ENCODE measurements at regions not wholly inside any gene's neighbourhood (a gene's known extent, or its start where the extent isn't known, plus 50 kb on each side); places are given as distances from the start of the nearest gene placed in this dataset.
"Not testable (repeated sequence)": the region's sequence is repeated elsewhere in the genome, so short reads cannot be mapped to it uniquely, and the experiment has no call there.

- no peak for DNase-seq (ENCODE audit: low read depth)
These were observed 77.6 kb upstream of the RTL6 start for GRCh38 chr22:44575381-44576268.

- DNase-seq (ENCODE audit: low read depth) = no peak
These were observed 76.8 kb upstream of the RTL6 start for GRCh38 chr22:44574640-44575380.

DNA sequence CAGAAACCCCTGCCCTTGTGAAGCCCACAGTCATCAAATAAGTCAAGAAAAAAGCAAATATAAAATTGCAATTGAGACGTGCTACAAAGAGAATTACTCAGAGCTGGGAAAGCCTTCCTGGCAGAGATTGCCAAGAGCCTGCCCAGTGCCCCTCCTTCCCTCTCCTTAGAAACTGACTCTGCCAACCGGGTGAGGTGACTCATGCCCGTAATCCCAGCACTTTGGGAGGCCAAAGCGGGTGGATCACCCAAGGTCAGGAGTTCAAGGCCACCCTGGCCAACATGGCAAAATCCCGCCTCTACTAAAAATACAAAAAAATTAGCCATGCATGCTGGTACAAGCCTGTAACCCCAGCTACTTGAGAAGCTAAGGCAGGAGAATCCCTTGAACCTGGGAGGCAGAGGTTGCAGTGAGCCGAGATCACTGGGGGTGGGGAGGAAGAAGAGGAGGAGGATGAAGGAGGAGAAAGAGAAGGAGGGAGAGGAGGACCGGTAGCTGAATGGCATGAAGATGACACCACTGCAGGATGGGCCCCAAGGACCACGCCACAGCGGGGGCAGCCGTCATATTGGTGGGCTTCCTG, 76.1 kb upstream of the RTL6 start:
- DNase-seq (ENCODE audit: low read depth) = no peak

DNA sequence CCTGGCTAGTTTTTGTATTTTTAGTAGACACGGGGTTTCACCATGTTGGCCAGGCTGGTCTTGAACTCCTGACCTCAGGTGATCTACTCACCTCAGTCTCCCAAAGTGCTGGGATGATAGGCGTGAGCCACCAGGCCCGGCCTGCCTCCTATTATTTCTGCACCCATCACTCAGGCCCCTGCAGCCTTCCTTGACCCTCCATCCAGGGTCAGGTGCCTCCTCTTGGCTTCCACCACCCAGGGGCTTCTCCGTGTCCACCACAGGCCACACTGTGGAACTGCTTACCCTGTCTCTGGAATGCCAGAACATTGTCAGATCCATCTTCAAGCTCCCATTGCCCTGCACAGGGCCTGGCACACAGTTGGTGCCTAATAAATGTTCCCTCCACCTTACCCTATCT, 75.4 kb upstream of the RTL6 start:
- no peak for DNase-seq (ENCODE audit: low read depth)

GRCh38 chr22:44572414-44573207, 74.6 kb upstream of the RTL6 start:
- DNase-seq (ENCODE audit: low read depth) = no peak

DNA sequence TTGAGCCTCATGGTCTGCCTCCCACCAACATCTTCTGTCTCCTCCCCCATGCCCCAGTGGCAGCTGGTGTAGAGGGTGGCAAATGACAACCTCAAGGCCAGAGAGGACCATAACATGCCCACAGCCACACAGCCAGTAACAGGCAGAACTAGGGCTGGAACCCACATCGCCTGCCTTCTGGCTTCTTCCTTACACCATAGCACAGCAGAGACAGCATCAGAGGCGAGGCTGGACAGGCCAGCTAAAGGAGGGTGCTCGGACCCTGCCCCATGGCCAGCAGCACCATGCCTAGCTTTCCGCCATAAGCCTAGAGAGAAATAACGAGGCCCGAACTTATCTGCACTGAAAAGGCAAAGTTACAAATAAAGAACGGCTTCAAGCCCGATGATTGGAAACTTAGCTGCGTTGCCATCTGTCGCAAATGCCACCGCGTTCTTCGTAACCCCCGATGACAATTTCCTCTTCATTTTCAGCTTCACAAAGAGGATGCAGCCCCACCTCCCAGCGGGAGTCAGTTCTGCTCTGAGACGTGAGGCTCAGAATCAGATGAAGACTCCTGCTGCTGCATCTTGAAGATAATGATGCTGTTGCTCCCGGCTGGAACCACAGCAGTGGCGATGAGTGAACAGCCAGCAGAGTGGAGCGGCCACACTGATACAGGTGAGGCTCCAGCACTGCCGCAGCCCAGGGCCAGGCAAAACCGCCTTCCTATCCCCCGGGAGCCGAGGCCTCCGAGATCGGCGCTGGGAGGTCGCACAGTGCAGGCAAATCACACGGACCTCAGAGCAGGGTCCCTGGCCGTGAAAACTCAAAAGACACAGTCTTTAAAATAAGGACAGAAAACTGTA, 73.8 kb upstream of the RTL6 start:
- DNase-seq (ENCODE audit: low read depth) = no peak

DNA sequence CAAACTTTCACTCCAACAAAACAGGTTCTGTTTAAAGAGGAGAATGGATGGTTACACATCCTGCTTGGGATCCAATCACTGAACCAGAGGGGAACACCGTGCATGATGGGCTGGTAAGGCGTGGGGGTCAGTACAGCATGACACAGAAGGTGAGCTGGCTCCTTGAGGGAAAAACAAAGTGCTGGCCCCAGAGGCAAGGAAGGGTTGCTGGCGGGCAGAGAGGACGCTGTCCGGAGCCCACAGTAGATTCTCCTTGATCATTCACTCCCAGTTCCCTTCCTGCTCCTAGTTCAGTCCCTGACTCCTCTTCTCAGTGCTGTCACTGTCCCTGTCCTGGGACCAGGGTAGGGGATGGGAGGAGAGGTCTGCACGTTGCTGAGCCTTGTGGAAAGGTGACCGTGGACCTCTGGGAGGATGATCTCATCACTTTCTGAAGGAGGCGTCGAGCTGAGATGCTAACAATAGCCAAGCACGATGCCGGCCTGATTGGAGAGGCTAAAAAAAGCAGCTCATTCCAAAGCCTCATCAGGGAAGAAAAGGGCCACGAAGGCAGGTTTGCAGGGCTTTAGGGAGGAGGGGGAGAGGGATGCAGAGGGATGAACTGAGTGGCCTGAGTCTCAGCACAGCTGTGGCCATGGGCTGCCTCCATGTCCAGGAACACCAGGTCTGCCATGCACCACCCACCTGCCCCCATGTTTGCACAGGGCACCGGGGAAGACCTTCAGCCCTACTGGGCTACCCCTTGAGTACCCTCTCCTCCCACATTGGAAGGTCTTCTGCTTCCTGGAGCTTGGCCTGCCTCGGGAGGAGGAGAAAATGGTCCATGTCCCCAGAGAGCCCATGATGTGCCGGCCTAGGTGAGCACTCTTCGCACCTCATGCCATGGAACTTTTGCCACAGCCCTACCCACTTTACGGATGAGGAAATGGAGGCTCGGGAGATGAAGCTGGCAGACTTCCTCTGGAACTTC, 72.7 kb upstream of the RTL6 start:
- no peak for DNase-seq (ENCODE audit: low read depth)

- DNase-seq (ENCODE audit: low read depth) = no peak
These were observed 71.5 kb upstream of the RTL6 start for GRCh38 chr22:44569561-44569991.

GRCh38 chr22:44567846-44568493, 69.9 kb upstream of the RTL6 start:
- DNase-seq (ENCODE audit: low read depth) = no peak

DNA sequence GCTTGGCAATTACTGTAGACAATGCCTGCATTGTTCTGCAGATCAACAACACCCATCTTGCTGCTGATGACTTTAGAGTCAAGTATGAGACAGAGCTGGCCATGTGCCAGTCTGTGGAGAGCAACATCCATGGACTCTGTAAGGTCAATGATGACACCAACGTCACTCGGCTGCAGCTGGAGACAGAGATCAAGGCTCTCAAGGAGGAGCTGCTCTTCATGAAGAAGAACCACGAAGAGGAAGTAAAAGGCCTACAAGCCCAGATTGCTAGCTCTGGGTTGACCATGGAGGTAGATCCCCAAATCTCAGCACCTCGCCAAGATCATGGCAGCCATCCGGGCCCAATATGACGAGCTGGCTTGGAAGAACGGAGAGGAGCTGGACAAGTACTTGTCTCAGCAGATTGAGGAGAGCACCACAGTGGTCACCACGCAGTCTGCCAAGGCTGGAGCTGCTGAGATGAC, 69.4 kb upstream of the RTL6 start:
- not testable (repeated sequence) for DNase-seq (ENCODE audit: low read depth)

- no peak for DNase-seq (ENCODE audit: low read depth)
These were observed 68.9 kb upstream of the RTL6 start for GRCh38 chr22:44566911-44567310.

- not testable (repeated sequence) for DNase-seq (ENCODE audit: low read depth)
These were observed 64.6 kb upstream of the RTL6 start for GRCh38 chr22:44562651-44563050.

- DNase-seq (ENCODE audit: low read depth) = no peak
These were observed 63.3 kb upstream of the RTL6 start for GRCh38 chr22:44561139-44561840.

- DNase-seq (ENCODE audit: low read depth) = not testable (repeated sequence)
These were observed 60.6 kb upstream of the RTL6 start for GRCh38 chr22:44558671-44559070.

DNA sequence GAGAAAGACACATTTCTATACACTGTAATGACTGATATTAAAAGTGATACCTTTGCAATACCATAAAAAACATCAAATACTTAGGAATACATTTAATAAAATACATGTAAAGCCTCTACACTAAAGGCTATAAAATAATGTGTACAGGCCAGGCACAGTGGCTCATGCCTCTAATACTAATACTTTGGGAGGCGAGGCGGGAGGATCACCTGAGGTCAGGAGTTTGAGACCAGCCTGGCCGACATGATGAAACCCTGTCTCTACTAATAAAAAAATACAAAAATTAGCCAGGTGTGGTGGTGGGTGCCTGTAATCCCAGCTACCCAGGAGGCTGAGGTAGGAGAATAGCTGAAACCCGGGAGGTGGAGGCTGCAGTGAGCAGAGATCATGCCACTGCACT, 59.8 kb upstream of the RTL6 start:
- DNase-seq (ENCODE audit: low read depth) = not testable (repeated sequence)

DNA sequence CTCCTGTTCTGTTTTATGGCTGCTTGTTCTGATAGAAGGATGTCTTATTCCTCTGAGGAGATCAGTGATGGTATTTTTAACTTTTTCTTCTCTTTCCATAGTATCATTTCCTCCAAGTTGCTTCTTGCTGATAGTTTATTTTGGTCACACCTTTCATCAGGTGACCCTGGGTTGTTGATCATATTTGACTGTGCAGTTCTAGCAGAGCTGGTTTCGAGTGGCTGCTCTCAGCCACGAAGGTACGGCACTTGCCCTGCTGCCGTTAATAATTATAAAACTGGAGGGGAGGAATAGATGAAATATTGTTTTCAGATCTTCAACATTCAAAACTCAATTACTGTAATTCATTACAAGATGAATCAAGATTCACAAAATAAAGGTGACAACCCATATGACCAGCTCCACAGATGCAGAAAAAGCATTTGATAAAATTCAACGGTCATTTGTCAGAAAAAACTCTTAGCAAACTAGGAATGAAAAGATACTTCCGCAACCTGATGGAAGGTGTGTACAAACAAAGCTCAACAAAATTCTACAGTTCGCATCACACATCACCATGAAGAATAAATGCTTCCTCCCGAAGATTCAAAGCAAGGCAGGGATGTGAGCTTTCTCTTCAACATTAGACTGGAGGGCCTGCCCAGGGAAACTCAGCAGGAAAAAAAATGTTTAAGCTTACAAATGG, 59.2 kb upstream of the RTL6 start:
- DNase-seq (ENCODE audit: low read depth) = no peak

DNA sequence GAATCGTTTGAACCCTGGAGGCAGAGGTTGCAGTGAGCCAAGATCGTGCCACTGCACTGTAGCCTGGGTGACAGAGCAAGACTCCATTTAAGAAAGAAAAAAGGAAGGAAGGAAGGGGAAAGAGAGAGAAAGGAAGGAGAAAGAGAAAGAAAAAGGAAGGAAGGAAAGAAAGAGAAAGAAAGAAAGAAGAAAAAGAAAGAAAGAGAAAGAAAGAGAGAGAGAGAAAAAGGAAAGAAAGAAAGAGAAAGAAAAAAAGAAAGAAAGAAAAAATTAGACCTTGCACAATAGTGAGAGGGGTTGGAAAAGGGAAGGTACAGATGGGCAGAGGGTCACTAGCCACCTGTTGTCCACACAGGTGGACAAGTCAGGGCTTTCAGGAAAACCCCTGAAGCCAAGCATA, 57.6 kb upstream of the RTL6 start:
- no peak for DNase-seq (ENCODE audit: low read depth)

DNA sequence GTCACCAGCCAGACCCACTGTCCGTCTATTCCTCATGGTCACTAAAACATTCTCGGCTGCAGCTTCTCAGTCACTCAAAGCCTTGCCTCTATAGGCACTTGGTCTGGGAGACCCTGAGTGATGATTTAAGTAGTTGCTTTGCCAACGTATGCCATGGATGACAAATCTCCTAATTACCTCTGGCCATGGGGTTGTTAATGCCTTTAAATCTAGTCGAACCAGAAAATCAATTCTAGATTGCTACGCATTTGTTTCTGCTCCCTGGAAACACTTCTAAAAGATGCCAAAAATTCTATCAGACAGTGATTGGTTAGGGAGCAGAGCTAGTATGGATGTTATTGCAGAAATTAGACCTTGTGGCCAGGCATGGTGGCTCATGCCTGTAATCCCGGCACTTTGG, 57.0 kb upstream of the RTL6 start:
- no peak for DNase-seq (ENCODE audit: low read depth)
